ENCODE measurements at regions not wholly inside any gene's neighbourhood (a gene's known extent, or its start where the extent isn't known, plus 50 kb on each side); places are given as distances from the start of the nearest gene placed in this dataset.

DNA sequence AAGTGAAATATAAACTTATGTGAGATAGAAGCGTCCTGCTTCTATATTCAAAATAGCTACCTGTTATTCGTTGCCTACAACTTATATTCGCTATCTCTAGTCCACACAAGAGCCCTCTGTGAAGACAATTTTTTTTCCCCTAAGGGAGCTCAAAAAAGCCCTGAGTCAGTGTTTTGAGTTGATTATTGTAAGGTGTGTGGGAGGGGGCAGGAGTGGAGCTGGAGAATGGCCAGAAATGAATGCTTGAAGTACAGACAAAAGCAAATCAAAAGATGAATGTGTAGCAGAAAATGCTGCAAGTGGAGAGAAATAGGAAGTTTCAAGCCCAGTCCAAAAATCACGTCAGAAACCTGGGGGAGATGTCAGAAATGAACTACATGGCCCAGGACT lies 655.0 kb upstream of the LCORL start:
- no peaks in the 10 kb centered on the region for H3K79me2 ChIP-seq (ENCODE audit: insufficient read depth, low read length)
- H4K20me1 ChIP-seq (ENCODE audit: insufficient read depth, low read length): no peaks in the 10 kb centered on the region
- peaks cover 0 to 4% (median 0%) of the 10 kb centered on the region in 7 donors for H3K9me3 Mint-ChIP-seq
- H3K27ac Mint-ChIP-seq: no peak overlapping the region
- no peaks in the 10 kb centered on the region for H3K9me3 ChIP-seq (replicated peaks in 1 of 2; ENCODE audit: control insufficient read depth in 1 of 2, insufficient read depth in 1 of 2, low read length in 2 of 2)
- H3K4me1 ChIP-seq (ENCODE audit: control insufficient read depth in 1 of 2, insufficient read depth in 2 of 2, low read length in 2 of 2): no peaks in the 10 kb centered on the region
- no peak overlapping the region for H3K4me3 ChIP-seq (replicated peaks in 1 of 3; ENCODE audit: low read depth in 2 of 3, low read length in 3 of 3)
- no peaks in the 10 kb centered on the region for H3K36me3 ChIP-seq (replicated peaks in 1 of 2; ENCODE audit: control insufficient read depth in 1 of 2, insufficient read depth in 2 of 2, low read length in 2 of 2)
- no peaks in the 10 kb centered on the region for H3K27me3 Mint-ChIP-seq (ENCODE audit: low read depth in 3 of 3)
- H3K27me3 ChIP-seq (ENCODE audit: control insufficient read depth in 2 of 2, insufficient read depth in 2 of 2, low read length in 2 of 2): no peaks in the 10 kb centered on the region
- intact Hi-C loops (cut with micrococcal nuclease): no loop called here
- no peak overlapping the region for H3K4me3 Mint-ChIP-seq
- no peak overlapping the region for H3K27ac ChIP-seq (ENCODE audit: low read depth in 1 of 2, low read length in 2 of 2)
- H2AFZ ChIP-seq (ENCODE audit: insufficient read depth, low read depth, low read length, poor library complexity, severe bottlenecking): no peak overlapping the region
- DNase-seq: no peak
- H3K9ac ChIP-seq (ENCODE audit: insufficient read depth, low read length, poor library complexity, severe bottlenecking): no peak overlapping the region
- no peak for TF ChIP-seq CTCF (IDR thresholded peaks at IDR 0.05)
- no CpG with 5 or more reads among the region's 4 CpGs for WGBS (ENCODE audit: insufficient coverage)
- no peaks in the 10 kb centered on the region for H3K36me3 Mint-ChIP-seq
- no peaks in the 10 kb centered on the region for H3K4me1 Mint-ChIP-seq
- H3K4me2 ChIP-seq (replicated peaks; ENCODE audit: extremely low read depth, low read length, poor library complexity, severe bottlenecking): no peak overlapping the region

DNA sequence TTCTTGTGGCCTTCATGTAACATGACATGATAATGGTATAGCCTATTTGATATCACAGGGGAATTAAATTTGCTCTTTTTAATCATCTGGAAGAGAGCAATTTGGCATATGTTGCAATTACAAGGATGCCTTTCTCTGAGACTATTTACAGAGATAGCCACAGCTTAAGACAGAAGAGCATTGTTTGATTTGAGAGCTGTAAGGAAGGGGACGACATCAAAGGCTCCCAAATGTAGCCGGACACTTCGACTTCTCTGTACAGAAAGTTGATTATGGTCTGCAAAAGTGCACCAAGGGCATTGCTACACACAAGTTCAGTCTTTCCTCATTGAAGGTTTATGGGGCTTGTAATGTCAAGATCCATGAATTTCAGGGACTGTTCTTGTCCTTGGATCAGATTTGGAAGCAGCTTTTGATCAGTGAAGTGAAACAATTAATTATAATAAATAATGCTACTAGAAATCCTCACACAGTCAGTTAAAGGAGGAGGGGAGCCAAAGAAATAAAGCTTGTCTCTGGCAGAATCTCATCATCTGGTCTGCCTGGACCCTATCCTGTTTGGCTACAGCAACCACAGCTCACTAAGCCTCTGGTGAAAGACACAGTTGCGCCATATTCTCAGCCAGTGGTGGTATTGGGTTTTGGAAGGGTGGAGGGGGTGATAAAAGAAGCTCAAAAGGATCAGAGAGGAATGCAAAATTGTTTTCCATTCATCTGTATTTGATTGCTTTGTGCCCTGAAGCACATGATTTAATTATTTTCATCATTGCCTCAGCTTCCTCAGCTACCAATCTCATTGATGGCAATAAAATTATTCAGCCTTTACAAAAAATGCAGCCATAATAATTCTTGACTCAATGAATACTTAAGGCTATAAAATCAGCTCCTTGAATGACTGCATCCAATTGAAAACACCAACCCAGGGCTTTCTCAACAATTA lies 654.3 kb upstream of the LCORL start:
- no peak overlapping the region for H3K4me2 ChIP-seq (replicated peaks; ENCODE audit: extremely low read depth, low read length, poor library complexity, severe bottlenecking)
- Mint-ChIP-seq H3K4me1 (no peaks in the 10 kb centered on the region), H3K36me3 (no peaks in the 10 kb centered on the region), H3K4me3 (no peak overlapping the region), H3K27me3 (ENCODE audit: low read depth in 3 of 3) (no peaks in the 10 kb centered on the region), H3K9me3 (peaks cover 0 to 4% (median 0%) of the 10 kb centered on the region in 7 donors), H3K27ac (no peak overlapping the region)
- no peak overlapping the region for H3K4me3 ChIP-seq (replicated peaks in 1 of 3; ENCODE audit: low read depth in 2 of 3, low read length in 3 of 3)
- H3K4me1 ChIP-seq (ENCODE audit: control insufficient read depth in 1 of 2, insufficient read depth in 2 of 2, low read length in 2 of 2): no peaks in the 10 kb centered on the region
- TF ChIP-seq CTCF (IDR thresholded peaks at IDR 0.05): no peak
- no peak overlapping the region for H2AFZ ChIP-seq (ENCODE audit: insufficient read depth, low read depth, low read length, poor library complexity, severe bottlenecking)
- DNase-seq: no peak
- H3K36me3 ChIP-seq (replicated peaks in 1 of 2; ENCODE audit: control insufficient read depth in 1 of 2, insufficient read depth in 2 of 2, low read length in 2 of 2): no peaks in the 10 kb centered on the region
- no peaks in the 10 kb centered on the region for H4K20me1 ChIP-seq (ENCODE audit: insufficient read depth, low read length)
- H3K9ac ChIP-seq (ENCODE audit: insufficient read depth, low read length, poor library complexity, severe bottlenecking): no peak overlapping the region
- no peaks in the 10 kb centered on the region for H3K9me3 ChIP-seq (replicated peaks in 1 of 2; ENCODE audit: control insufficient read depth in 1 of 2, insufficient read depth in 1 of 2, low read length in 2 of 2)
- H3K79me2 ChIP-seq (ENCODE audit: insufficient read depth, low read length): no peaks in the 10 kb centered on the region
- intact Hi-C loops (cut with micrococcal nuclease): no loop called here
- no peak overlapping the region for H3K27ac ChIP-seq (ENCODE audit: low read depth in 1 of 2, low read length in 2 of 2)
- no peaks in the 10 kb centered on the region for H3K27me3 ChIP-seq (ENCODE audit: control insufficient read depth in 2 of 2, insufficient read depth in 2 of 2, low read length in 2 of 2)
- no CpG with 5 or more reads among the region's 4 CpGs for WGBS (ENCODE audit: insufficient coverage)
